GM23338 (cell line): ENCODE measurements at regions not wholly inside any gene's neighbourhood (a gene's known extent, or its start where the extent isn't known, plus 50 kb on each side); places are given as distances from the start of the nearest gene placed in this dataset.
A peak's percentile ranks its signal among the peaks of the same experiment; 100 is the strongest.

Experiments used
- ATAC-seq: fragments of 200-7000 bp; cut with Tn5 transposase; 3 replicates; pipeline ENCODE4 v1.9.1; 2020
- DNase-seq: peaks from one replicate; pipeline ENCODE4 v3.0.0-alpha.2; 2015; ENCODE audit warnings: low spot score
- H2AFZ ChIP-seq: fragments of 200-600 bp; sonication (generic); 2 replicates; pipeline ENCODE4 v1.8.0; 2016; ENCODE audit warnings: antibody characterized with exemption, mild to moderate bottlenecking, moderate library complexity
- H3F3A ChIP-seq: fragments of 200-600 bp; sonication (generic); replicated peaks from 2 replicates; pipeline ENCODE4 v1.8.0; 2017; ENCODE audit warnings: antibody characterized with exemption, mixed run types, low read depth
- H3K27ac ChIP-seq: fragments of 200-600 bp; sonication (generic); 2 replicates; pipeline ENCODE4 v1.6.1; 2016; ENCODE audit warnings: low read depth
- H3K27me3 ChIP-seq: fragments of 200-600 bp; sonication (generic); 2 replicates; pipeline ENCODE4 v1.8.0; 2016; ENCODE audit warnings: mild to moderate bottlenecking, mixed run types, moderate library complexity; ENCODE audit not compliant: insufficient read depth
- H3K36me3 ChIP-seq: fragments of 200-600 bp; sonication (generic); 2 replicates; pipeline ENCODE4 v1.8.0; 2016; ENCODE audit warnings: mild to moderate bottlenecking; ENCODE audit not compliant: insufficient read depth
- H3K4me1 ChIP-seq: fragments of 200-600 bp; sonication (generic); 2 replicates; pipeline ENCODE4 v1.8.0; 2016; ENCODE audit warnings: mild to moderate bottlenecking, moderate library complexity; ENCODE audit not compliant: insufficient read depth
- H3K4me2 ChIP-seq: fragments of 200-600 bp; sonication (generic); 2 replicates; pipeline ENCODE4 v1.7.1; 2017; ENCODE audit warnings: mixed run types
- H3K4me3 ChIP-seq: fragments of 200-600 bp; sonication (generic); 2 replicates; pipeline ENCODE4 v1.6.1; 2016; ENCODE audit warnings: mixed run types
- H3K79me2 ChIP-seq: fragments of 200-600 bp; sonication (generic); replicated peaks from 2 replicates; pipeline ENCODE4 v1.8.0; 2017; ENCODE audit warnings: mild to moderate bottlenecking; ENCODE audit not compliant: insufficient read depth
- H3K9me2 ChIP-seq: fragments of 200-600 bp; sonication (generic); 2 replicates; pipeline ENCODE4 v1.8.0; 2017; ENCODE audit not compliant: insufficient read depth
- H4K20me1 ChIP-seq: fragments of 200-600 bp; sonication (generic); replicated peaks from 2 replicates; pipeline ENCODE4 v1.8.0; 2017; ENCODE audit warnings: mild to moderate bottlenecking; ENCODE audit not compliant: insufficient read depth
- H3K27ac Mint-ChIP-seq: 2 replicates; pipeline ENCODE4 v1.8.0; 2020; ENCODE audit warnings: inconsistent platforms, mild to moderate bottlenecking, moderate library complexity, mixed read lengths
- H3K27me3 Mint-ChIP-seq: 3 replicates; pipeline ENCODE4 v1.8.0; 2022; ENCODE audit warnings: low read depth, mild to moderate bottlenecking, moderate library complexity, mixed read lengths, inconsistent platforms; ENCODE audit not compliant: insufficient read depth, poor library complexity
- H3K36me3 Mint-ChIP-seq: 3 replicates; pipeline ENCODE4 v1.8.0; 2021; ENCODE audit warnings: low read depth, mild to moderate bottlenecking, inconsistent platforms, moderate library complexity, mixed read lengths
- H3K4me1 Mint-ChIP-seq: 3 replicates; pipeline ENCODE4 v1.8.0; 2020; ENCODE audit warnings: mild to moderate bottlenecking, inconsistent platforms, mixed read lengths
- H3K4me3 Mint-ChIP-seq: 3 replicates; pipeline ENCODE4 v1.8.0; 2021; ENCODE audit warnings: moderate library complexity, mild to moderate bottlenecking, inconsistent platforms, mixed read lengths
- H3K9me3 Mint-ChIP-seq: 3 replicates; pipeline ENCODE4 v1.8.0; 2020; ENCODE audit warnings: moderate library complexity, mild to moderate bottlenecking, inconsistent platforms, mixed read lengths
- CREB1 ChIP-seq: fragments of 250-450 bp; sonication (Bioruptor Pico); IDR thresholded peaks from 2 replicates; pipeline ENCODE4 v1.5.0; 2020; ENCODE audit warnings: low read depth, mild to moderate bottlenecking, moderate library complexity
- ETS1 ChIP-seq: IDR thresholded peaks from 2 replicates; pipeline ENCODE4 v1.6.1; 2016; ENCODE audit warnings: antibody characterized with exemption
- EZH2 ChIP-seq: fragments of 200-600 bp; sonication (generic); IDR thresholded peaks from one replicate; pipeline ENCODE4 v1.8.0; 2017; ENCODE audit warnings: antibody characterized with exemption, mild to moderate bottlenecking, low read depth; ENCODE audit not compliant: unreplicated experiment
- EZH2phosphoT487 ChIP-seq: fragments of 200-600 bp; sonication (generic); IDR thresholded peaks from one replicate; pipeline ENCODE4 v1.8.1; 2018; ENCODE audit warnings: antibody characterized with exemption; ENCODE audit not compliant: unreplicated experiment
- JUNB ChIP-seq: IDR thresholded peaks from one replicate; pipeline ENCODE4 v1.6.1; 2016; ENCODE audit warnings: antibody characterized with exemption; ENCODE audit not compliant: unreplicated experiment
- NANOG ChIP-seq: IDR thresholded peaks from 2 replicates; pipeline ENCODE4 v1.6.1; 2016; ENCODE audit warnings: antibody characterized with exemption, borderline replicate concordance
- POLR2AphosphoS5 ChIP-seq: IDR thresholded peaks from 2 replicates; pipeline ENCODE4 v1.6.1; 2016; ENCODE audit warnings: antibody characterized with exemption, low read depth
- STAT1 ChIP-seq: IDR thresholded peaks from one replicate; pipeline ENCODE4 v1.6.1; 2016; ENCODE audit warnings: antibody characterized with exemption; ENCODE audit not compliant: unreplicated experiment
- ZNF114 ChIP-seq: fragments of 250-450 bp; sonication (Bioruptor Pico); IDR thresholded peaks from 2 replicates; pipeline ENCODE4 v1.5.0; 2020; ENCODE audit warnings: mild to moderate bottlenecking, moderate library complexity
- ZNF331 ChIP-seq: fragments of 250-450 bp; sonication (Bioruptor Pico); IDR thresholded peaks from 2 replicates; pipeline ENCODE4 v1.5.0; 2020; ENCODE audit warnings: low read depth, mild to moderate bottlenecking, moderate library complexity
- TF ChIP-seq, protein P1 (sequence below): fragments of 250-450 bp; sonication (Bioruptor Pico); IDR thresholded peaks from 2 replicates; pipeline ENCODE4 v1.5.0; 2020; ENCODE audit warnings: mild to moderate bottlenecking, moderate library complexity
- TF ChIP-seq, protein P2 (sequence below), 2 experiments: fragments of 200-600 bp in 1 of 2; sonication (generic) in 1 of 2; conservative IDR thresholded peaks; 2 replicates each; pipeline versions ENCODE4 v1.5.1 to v1.6.1; 2016 to 2017; ENCODE audit warnings: antibody characterized with exemption in 2 of 2, low read depth in 2 of 2, mild to moderate bottlenecking in 2 of 2, moderate library complexity in 1 of 2
- TF ChIP-seq, protein P3 (sequence below): IDR thresholded peaks from one replicate; pipeline ENCODE4 v1.6.1; 2018; ENCODE audit warnings: antibody characterized with exemption; ENCODE audit not compliant: unreplicated experiment

GRCh38 chr9:26637101-26637500 is 255.5 kb downstream of the CAAP1 start:
- Mint-ChIP-seq H3K9me3 (peaks cover 6% of the 10 kb centered on the region; the same call in 2 of the 3 replicates), H3K27me3 (peaks cover 1% of the 10 kb centered on the region), H3K4me3 (no peak overlapping the region), H3K4me1 (peaks cover 23% of the 10 kb centered on the region), H3K36me3 (peaks cover 13% of the 10 kb centered on the region), H3K27ac (no peak overlapping the region; the same call in 1 of the 2 replicates)
- no peaks in the 10 kb centered on the region for H3F3A ChIP-seq
- H3K4me2 ChIP-seq = no peak overlapping the region
- no peak overlapping the region for H3K27ac ChIP-seq
- no peaks in the 10 kb centered on the region for H4K20me1 ChIP-seq
- H3K36me3 ChIP-seq = no peaks in the 10 kb centered on the region
- H2AFZ ChIP-seq = no peak overlapping the region
- H3K4me3 ChIP-seq = no peak overlapping the region
- peak; percentile 94 for DNase-seq
- H3K27me3 ChIP-seq = peaks cover 39% of the 10 kb centered on the region
- ATAC-seq = peak; percentile 100
- H3K9me2 ChIP-seq = peaks cover 31% of the 10 kb centered on the region
- H3K79me2 ChIP-seq = no peaks in the 10 kb centered on the region
- peaks cover 10% of the 10 kb centered on the region for H3K4me1 ChIP-seq
- TF ChIP-seq STAT1 (no peak), ZNF331 (CRISPR knock-in tag) (no peak), EZH2phosphoT487 (no peak), CREB1 (CRISPR knock-in tag) (peak; percentile 29), ZNF114 (CRISPR knock-in tag) (peak; percentile 94), EZH2 (no peak), ETS1 (no peak), JUNB (no peak), POLR2AphosphoS5 (peak; percentile 46), NANOG (peak; percentile 94)
- TF ChIP-seq, protein P1, sequence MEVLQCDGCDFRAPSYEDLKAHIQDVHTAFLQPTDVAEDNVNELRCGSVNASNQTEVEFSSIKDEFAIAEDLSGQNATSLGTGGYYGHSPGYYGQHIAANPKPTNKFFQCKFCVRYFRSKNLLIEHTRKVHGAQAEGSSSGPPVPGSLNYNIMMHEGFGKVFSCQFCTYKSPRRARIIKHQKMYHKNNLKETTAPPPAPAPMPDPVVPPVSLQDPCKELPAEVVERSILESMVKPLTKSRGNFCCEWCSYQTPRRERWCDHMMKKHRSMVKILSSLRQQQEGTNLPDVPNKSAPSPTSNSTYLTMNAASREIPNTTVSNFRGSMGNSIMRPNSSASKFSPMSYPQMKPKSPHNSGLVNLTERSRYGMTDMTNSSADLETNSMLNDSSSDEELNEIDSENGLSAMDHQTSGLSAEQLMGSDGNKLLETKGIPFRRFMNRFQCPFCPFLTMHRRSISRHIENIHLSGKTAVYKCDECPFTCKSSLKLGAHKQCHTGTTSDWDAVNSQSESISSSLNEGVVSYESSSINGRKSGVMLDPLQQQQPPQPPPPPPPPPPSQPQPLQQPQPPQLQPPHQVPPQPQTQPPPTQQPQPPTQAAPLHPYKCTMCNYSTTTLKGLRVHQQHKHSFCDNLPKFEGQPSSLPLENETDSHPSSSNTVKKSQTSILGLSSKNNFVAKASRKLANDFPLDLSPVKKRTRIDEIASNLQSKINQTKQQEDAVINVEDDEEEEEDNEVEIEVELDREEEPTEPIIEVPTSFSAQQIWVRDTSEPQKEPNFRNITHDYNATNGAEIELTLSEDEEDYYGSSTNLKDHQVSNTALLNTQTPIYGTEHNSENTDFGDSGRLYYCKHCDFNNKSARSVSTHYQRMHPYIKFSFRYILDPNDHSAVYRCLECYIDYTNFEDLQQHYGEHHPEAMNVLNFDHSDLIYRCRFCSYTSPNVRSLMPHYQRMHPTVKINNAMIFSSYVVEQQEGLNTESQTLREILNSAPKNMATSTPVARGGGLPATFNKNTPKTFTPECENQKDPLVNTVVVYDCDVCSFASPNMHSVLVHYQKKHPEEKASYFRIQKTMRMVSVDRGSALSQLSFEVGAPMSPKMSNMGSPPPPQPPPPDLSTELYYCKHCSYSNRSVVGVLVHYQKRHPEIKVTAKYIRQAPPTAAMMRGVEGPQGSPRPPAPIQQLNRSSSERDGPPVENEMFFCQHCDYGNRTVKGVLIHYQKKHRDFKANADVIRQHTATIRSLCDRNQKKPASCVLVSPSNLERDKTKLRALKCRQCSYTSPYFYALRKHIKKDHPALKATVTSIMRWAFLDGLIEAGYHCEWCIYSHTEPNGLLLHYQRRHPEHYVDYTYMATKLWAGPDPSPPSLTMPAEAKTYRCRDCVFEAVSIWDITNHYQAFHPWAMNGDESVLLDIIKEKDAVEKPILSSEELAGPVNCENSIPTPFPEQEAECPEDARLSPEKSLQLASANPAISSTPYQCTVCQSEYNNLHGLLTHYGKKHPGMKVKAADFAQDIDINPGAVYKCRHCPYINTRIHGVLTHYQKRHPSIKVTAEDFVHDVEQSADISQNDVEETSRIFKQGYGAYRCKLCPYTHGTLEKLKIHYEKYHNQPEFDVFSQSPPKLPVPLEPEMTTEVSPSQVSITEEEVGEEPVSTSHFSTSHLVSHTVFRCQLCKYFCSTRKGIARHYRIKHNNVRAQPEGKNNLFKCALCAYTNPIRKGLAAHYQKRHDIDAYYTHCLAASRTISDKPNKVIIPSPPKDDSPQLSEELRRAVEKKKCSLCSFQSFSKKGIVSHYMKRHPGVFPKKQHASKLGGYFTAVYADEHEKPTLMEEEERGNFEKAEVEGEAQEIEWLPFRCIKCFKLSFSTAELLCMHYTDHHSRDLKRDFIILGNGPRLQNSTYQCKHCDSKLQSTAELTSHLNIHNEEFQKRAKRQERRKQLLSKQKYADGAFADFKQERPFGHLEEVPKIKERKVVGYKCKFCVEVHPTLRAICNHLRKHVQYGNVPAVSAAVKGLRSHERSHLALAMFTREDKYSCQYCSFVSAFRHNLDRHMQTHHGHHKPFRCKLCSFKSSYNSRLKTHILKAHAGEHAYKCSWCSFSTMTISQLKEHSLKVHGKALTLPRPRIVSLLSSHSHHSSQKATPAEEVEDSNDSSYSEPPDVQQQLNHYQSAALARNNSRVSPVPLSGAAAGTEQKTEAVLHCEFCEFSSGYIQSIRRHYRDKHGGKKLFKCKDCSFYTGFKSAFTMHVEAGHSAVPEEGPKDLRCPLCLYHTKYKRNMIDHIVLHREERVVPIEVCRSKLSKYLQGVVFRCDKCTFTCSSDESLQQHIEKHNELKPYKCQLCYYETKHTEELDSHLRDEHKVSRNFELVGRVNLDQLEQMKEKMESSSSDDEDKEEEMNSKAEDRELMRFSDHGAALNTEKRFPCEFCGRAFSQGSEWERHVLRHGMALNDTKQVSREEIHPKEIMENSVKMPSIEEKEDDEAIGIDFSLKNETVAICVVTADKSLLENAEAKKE (CRISPR knock-in tag) = peak; percentile 100
- TF ChIP-seq, protein P2, sequence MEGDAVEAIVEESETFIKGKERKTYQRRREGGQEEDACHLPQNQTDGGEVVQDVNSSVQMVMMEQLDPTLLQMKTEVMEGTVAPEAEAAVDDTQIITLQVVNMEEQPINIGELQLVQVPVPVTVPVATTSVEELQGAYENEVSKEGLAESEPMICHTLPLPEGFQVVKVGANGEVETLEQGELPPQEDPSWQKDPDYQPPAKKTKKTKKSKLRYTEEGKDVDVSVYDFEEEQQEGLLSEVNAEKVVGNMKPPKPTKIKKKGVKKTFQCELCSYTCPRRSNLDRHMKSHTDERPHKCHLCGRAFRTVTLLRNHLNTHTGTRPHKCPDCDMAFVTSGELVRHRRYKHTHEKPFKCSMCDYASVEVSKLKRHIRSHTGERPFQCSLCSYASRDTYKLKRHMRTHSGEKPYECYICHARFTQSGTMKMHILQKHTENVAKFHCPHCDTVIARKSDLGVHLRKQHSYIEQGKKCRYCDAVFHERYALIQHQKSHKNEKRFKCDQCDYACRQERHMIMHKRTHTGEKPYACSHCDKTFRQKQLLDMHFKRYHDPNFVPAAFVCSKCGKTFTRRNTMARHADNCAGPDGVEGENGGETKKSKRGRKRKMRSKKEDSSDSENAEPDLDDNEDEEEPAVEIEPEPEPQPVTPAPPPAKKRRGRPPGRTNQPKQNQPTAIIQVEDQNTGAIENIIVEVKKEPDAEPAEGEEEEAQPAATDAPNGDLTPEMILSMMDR (conservative IDR thresholded peaks at IDR 0.05; ENCODE audit: low read depth in 2 of 2) = no peak
- TF ChIP-seq, protein P3, sequence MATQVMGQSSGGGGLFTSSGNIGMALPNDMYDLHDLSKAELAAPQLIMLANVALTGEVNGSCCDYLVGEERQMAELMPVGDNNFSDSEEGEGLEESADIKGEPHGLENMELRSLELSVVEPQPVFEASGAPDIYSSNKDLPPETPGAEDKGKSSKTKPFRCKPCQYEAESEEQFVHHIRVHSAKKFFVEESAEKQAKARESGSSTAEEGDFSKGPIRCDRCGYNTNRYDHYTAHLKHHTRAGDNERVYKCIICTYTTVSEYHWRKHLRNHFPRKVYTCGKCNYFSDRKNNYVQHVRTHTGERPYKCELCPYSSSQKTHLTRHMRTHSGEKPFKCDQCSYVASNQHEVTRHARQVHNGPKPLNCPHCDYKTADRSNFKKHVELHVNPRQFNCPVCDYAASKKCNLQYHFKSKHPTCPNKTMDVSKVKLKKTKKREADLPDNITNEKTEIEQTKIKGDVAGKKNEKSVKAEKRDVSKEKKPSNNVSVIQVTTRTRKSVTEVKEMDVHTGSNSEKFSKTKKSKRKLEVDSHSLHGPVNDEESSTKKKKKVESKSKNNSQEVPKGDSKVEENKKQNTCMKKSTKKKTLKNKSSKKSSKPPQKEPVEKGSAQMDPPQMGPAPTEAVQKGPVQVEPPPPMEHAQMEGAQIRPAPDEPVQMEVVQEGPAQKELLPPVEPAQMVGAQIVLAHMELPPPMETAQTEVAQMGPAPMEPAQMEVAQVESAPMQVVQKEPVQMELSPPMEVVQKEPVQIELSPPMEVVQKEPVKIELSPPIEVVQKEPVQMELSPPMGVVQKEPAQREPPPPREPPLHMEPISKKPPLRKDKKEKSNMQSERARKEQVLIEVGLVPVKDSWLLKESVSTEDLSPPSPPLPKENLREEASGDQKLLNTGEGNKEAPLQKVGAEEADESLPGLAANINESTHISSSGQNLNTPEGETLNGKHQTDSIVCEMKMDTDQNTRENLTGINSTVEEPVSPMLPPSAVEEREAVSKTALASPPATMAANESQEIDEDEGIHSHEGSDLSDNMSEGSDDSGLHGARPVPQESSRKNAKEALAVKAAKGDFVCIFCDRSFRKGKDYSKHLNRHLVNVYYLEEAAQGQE = no peak
